ENCODE measurements at regions not wholly inside any gene's neighbourhood (a gene's known extent, or its start where the extent isn't known, plus 50 kb on each side); places are given as distances from the start of the nearest gene placed in this dataset.

- no peak for DNase-seq
- Histone ChIP-seq H3K36me3 (no peaks in the 10 kb centered on the region), H3K27ac (no peak overlapping the region), H3K27me3 (no peaks in the 10 kb centered on the region), H3K4me1 (peaks cover 16% of the 10 kb centered on the region), H3K4me3 (no peak overlapping the region), H3K9me3 (no peaks in the 10 kb centered on the region)
- TF ChIP-seq CTCF (IDR thresholded peaks at IDR 0.05): no peak
- intact Hi-C loops (cut with DNase I): no loop called here
- ATAC-seq: no peak
Measured at GRCh38 chr13:97130190-97130589, 91.9 kb upstream of the MBNL2 start.

- Histone ChIP-seq H3K36me3 (no peaks in the 10 kb centered on the region), H3K9me3 (no peaks in the 10 kb centered on the region), H3K4me3 (no peak overlapping the region), H3K27me3 (no peaks in the 10 kb centered on the region), H3K4me1 (peaks cover 4% of the 10 kb centered on the region), H3K27ac (no peak overlapping the region)
- no peak for DNase-seq
- no peak for ATAC-seq
- no peak for TF ChIP-seq CTCF (IDR thresholded peaks at IDR 0.05)
- intact Hi-C loops (cut with DNase I): no loop called here
Measured at GRCh38 chr13:97131447-97131846, 90.7 kb upstream of the MBNL2 start.

- Histone ChIP-seq H3K27me3 (no peaks in the 10 kb centered on the region), H3K4me3 (no peak overlapping the region), H3K4me1 (no peaks in the 10 kb centered on the region), H3K27ac (no peak overlapping the region), H3K36me3 (no peaks in the 10 kb centered on the region), H3K9me3 (no peaks in the 10 kb centered on the region)
- intact Hi-C loops (cut with DNase I): no loop called here
- DNase-seq (no peak), ATAC-seq (peak; percentile 14)
- no peak for TF ChIP-seq CTCF (IDR thresholded peaks at IDR 0.05)
Measured at GRCh38 chr13:97133554-97133953, 88.6 kb upstream of the MBNL2 start.

- DNase-seq (no peak), ATAC-seq (peak; percentile 87)
- Histone ChIP-seq H3K4me1 (no peaks in the 10 kb centered on the region), H3K4me3 (no peak overlapping the region), H3K27ac (peak overlapping the region; percentile 2), H3K36me3 (no peaks in the 10 kb centered on the region), H3K9me3 (no peaks in the 10 kb centered on the region), H3K27me3 (no peaks in the 10 kb centered on the region)
- intact Hi-C loops (cut with DNase I): no loop called here
- no peak for TF ChIP-seq CTCF (IDR thresholded peaks at IDR 0.05)
Measured at GRCh38 chr13:97133955-97134354, 88.2 kb upstream of the MBNL2 start.

GRCh38 chr13:97134364-97135095 lies 87.6 kb upstream of the MBNL2 start:
- H3K9me3 ChIP-seq: no peaks in the 10 kb centered on the region
- peak overlapping the region; percentile 2 for H3K27ac ChIP-seq
- no peaks in the 10 kb centered on the region for H3K4me1 ChIP-seq
- H3K27me3 ChIP-seq: no peaks in the 10 kb centered on the region
- intact Hi-C loops (cut with DNase I): no loop called here
- ATAC-seq: no peak
- no peak overlapping the region for H3K4me3 ChIP-seq
- no peaks in the 10 kb centered on the region for H3K36me3 ChIP-seq
- DNase-seq: no peak
- no peak for TF ChIP-seq CTCF (IDR thresholded peaks at IDR 0.05)

GRCh38 chr13:97135883-97136282 lies 86.2 kb upstream of the MBNL2 start:
- no peak for TF ChIP-seq CTCF (IDR thresholded peaks at IDR 0.05)
- Histone ChIP-seq H3K4me1 (peaks cover under 1% of the 10 kb centered on the region), H3K27me3 (no peaks in the 10 kb centered on the region), H3K9me3 (no peaks in the 10 kb centered on the region), H3K36me3 (no peaks in the 10 kb centered on the region), H3K4me3 (no peak overlapping the region), H3K27ac (no peak overlapping the region)
- ATAC-seq (no peak), DNase-seq (no peak)
- intact Hi-C loops (cut with DNase I): no loop called here

Data from upper lobe of right lung (tissue), 1 donor.